HCT116 (cell line): ENCODE measurements at regions not wholly inside any gene's neighbourhood (a gene's known extent, or its start where the extent isn't known, plus 50 kb on each side); places are given as distances from the start of the nearest gene placed in this dataset.

Experiments used
- ATAC-seq: fragments of 200-7000 bp; cut with Tn5 transposase; 2 replicates; pipeline ENCODE4 v1.9.1; 2020; ENCODE audit warnings: mild to moderate bottlenecking, moderate library complexity
- BruUV-seq: library from RNA; stranded (reverse); fragments of 400-500 nt; replicated peaks from 2 replicates; lab custom pipeline; 2021; lab: Mats Ljungman, UMichigan
- CTCF ChIA-PET: fragments of 300-600 bp; sonication (Branson Sonifier 250); formaldehyde crosslinking; loops from one replicate; lab custom pipeline; 2021; ENCODE audit warnings: antibody characterized with exemption; lab: Charles Lee
- POLR2A ChIA-PET: fragments of 300-600, 350-600 bp; sonication (Branson Sonifier 250); formaldehyde crosslinking; loops from one replicate; lab custom pipeline; 2021; ENCODE audit warnings: antibody characterized with exemption; lab: Charles Lee
- RAD21 ChIA-PET, 2 experiments: fragments of 300-600 bp; sonication (Branson Sonifier 250); formaldehyde crosslinking; loops; one replicate each; lab custom pipeline; 2023; ENCODE audit warnings: low total read pairs in 2 of 2; ENCODE audit not compliant: uncharacterized antibody in 2 of 2, unreplicated experiment in 2 of 2, low non-redundant PET in 1 of 2; lab: Charles Lee
- DNase-seq: peaks from one replicate; pipeline ENCODE4 v3.0.0-alpha.2; 2010; ENCODE audit warnings: low read depth, low spot score
- H2AFZ ChIP-seq: fragments of 200-600 bp; shearing (Covaris generic), sonication (generic); 2 replicates; pipeline ENCODE4 v1.6.1; 2017; ENCODE audit warnings: low read depth, mixed run types, mixed read lengths, antibody characterized with exemption, low read length; ENCODE audit not compliant: poor library complexity, severe bottlenecking
- H3K27ac ChIP-seq: 2 replicates; pipeline ENCODE4 v1.5.1; 2012; ENCODE audit warnings: low read depth, low read length
- H3K27me3 ChIP-seq: fragments of 200-600 bp; sonication (generic); 2 replicates; pipeline ENCODE4 v1.6.1; 2016; ENCODE audit warnings: mixed run types, low read length, mixed read lengths; ENCODE audit not compliant: insufficient read depth
- H3K36me3 ChIP-seq, 2 experiments: fragments of 200-500 bp in 1 of 2; fragments of 200-600 bp in 1 of 2; sonication (Bioruptor generic) in 1 of 2; sonication (generic) in 1 of 2; 2 replicates each; pipeline versions ENCODE4 v1.5.1 to v1.6.1; 2014 to 2016; ENCODE audit warnings: low read length in 2 of 2, inconsistent platforms in 1 of 2, mixed read lengths in 1 of 2, mixed run types in 1 of 2; ENCODE audit not compliant: insufficient read depth in 2 of 2, control insufficient read depth in 1 of 2
- H3K4me1 ChIP-seq, 2 experiments: fragments of 200-600 bp in 1 of 2; sonication (generic) in 1 of 2; 2 replicates each; pipeline versions ENCODE4 v1.5.1 to v1.6.1; 2012 to 2017; ENCODE audit warnings: low read length in 2 of 2, inconsistent platforms in 1 of 2, mild to moderate bottlenecking in 1 of 2, mixed read lengths in 1 of 2, mixed run types in 1 of 2, moderate library complexity in 1 of 2; ENCODE audit not compliant: insufficient read depth in 2 of 2, control insufficient read depth in 1 of 2
- H3K4me2 ChIP-seq: fragments of 200-600 bp; sonication (generic); 2 replicates; pipeline ENCODE4 v1.6.1; 2017; ENCODE audit warnings: mixed run types, low read length, mixed read lengths
- H3K4me3 ChIP-seq, 2 experiments: fragments of 200-600 bp in 1 of 2; sonication (generic) in 1 of 2; replicated peaks in 1 of 2; 2 replicates each; pipeline ENCODE4 v1.5.1; 2011 to 2016; ENCODE audit warnings: low read length in 2 of 2, control low read depth in 1 of 2, low read depth in 1 of 2, mild to moderate bottlenecking in 1 of 2, mixed read lengths in 1 of 2, mixed run types in 1 of 2
- H3K79me2 ChIP-seq: fragments of 200-600 bp; sonication (generic); 2 replicates; pipeline ENCODE4 v1.6.1; 2017; ENCODE audit warnings: mild to moderate bottlenecking, mixed run types, low read length, moderate library complexity, mixed read lengths; ENCODE audit not compliant: insufficient read depth
- H3K9ac ChIP-seq: fragments of 200-600 bp; sonication (generic); 2 replicates; pipeline ENCODE4 v1.6.1; 2016; ENCODE audit warnings: low read length, mixed read lengths
- H3K9me2 ChIP-seq: fragments of 200-600 bp; sonication (generic), shearing (Covaris generic); 2 replicates; pipeline ENCODE4 v1.6.1; 2017; ENCODE audit warnings: mixed run types, mild to moderate bottlenecking, moderate library complexity; ENCODE audit not compliant: insufficient read depth
- H3K9me3 ChIP-seq, 2 experiments: fragments of 200-500 bp in 1 of 2; fragments of 200-600 bp in 1 of 2; sonication (Bioruptor generic) in 1 of 2; sonication (generic) in 1 of 2; 2 replicates each; pipeline ENCODE4 v1.6.1; 2014 to 2017; ENCODE audit warnings: low read length in 2 of 2, mixed read lengths in 2 of 2, inconsistent platforms in 1 of 2, low read depth in 1 of 2, mild to moderate bottlenecking in 1 of 2, mixed run types in 1 of 2, moderate library complexity in 1 of 2; ENCODE audit not compliant: control insufficient read depth in 1 of 2, insufficient read depth in 1 of 2
- H4K20me1 ChIP-seq: fragments of 200-600 bp; sonication (generic), shearing (Covaris generic); 2 replicates; pipeline ENCODE4 v1.6.1; 2017; ENCODE audit warnings: mixed run types, mild to moderate bottlenecking, moderate library complexity; ENCODE audit not compliant: insufficient read depth
- CBX3 ChIP-seq: IDR thresholded peaks from 2 replicates; pipeline ENCODE4 v1.6.1; 2012; ENCODE audit warnings: low read depth
- CEBPB ChIP-seq: IDR thresholded peaks from 2 replicates; pipeline ENCODE4 v1.6.1; 2012; ENCODE audit warnings: low read depth
- POLR2AphosphoS5 ChIP-seq: IDR thresholded peaks from 2 replicates; pipeline ENCODE4 v1.6.1; 2011; ENCODE audit warnings: mild to moderate bottlenecking, low read depth, low read length, moderate library complexity
- SIN3A ChIP-seq: IDR thresholded peaks from 2 replicates; pipeline ENCODE4 v1.6.1; 2012; ENCODE audit warnings: low read depth
- SP1 ChIP-seq: IDR thresholded peaks from 2 replicates; pipeline ENCODE4 v1.6.1; 2012; ENCODE audit warnings: low read depth
- SRF ChIP-seq: IDR thresholded peaks from 2 replicates; pipeline ENCODE4 v1.6.1; 2012; ENCODE audit warnings: low read depth
- TCF7L2 ChIP-seq: IDR thresholded peaks from 2 replicates; pipeline ENCODE4 v1.7.0; 2011; ENCODE audit warnings: borderline replicate concordance, inconsistent platforms; ENCODE audit not compliant: insufficient read depth, insufficient read length; ENCODE audit errors: extremely low read depth
- YY1 ChIP-seq: IDR thresholded peaks from 2 replicates; pipeline ENCODE4 v1.6.1; 2011; ENCODE audit warnings: low read length, low read depth, moderate library complexity, mild to moderate bottlenecking; ENCODE audit not compliant: insufficient replicate concordance; ENCODE audit errors: extremely low read depth
- intact Hi-C: fragments of 100-400 bp; cut with micrococcal nuclease; formaldehyde crosslinking; loops from 2 replicates; pipeline ENCODE4 v1.10.0; 2022
- TF ChIP-seq, protein P1 (sequence below): IDR thresholded peaks from 2 replicates; pipeline ENCODE4 v1.6.1; 2012; ENCODE audit warnings: low read depth

DNA sequence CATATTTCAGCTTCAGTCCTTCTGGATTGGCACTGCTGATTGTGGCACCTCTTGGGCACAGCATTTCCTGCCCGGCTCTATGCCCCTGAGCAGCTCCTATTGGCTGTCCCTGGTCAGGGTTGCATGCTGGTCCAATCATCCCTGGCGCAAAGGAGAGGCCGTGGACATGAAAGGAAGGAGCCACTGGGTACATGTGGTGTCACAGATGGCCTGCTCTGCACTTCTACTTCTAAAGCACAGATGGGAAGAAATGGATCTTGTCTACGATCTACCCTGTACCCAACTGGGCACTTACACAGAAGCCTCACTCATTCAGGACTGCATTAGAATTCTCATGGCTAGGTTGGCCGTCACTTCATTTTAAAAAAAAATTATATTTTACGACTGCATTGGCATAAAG is 232.5 kb downstream of the SHQ1 start:
- no peak for DNase-seq
- ChIA-PET RAD21 (no interaction called here), CTCF (no interaction called here), POLR2A (no interaction called here)
- Histone ChIP-seq H3K9me3 (no peaks in the 10 kb centered on the region), H3K9me2 (no peaks in the 10 kb centered on the region), H3K4me1 (no peaks in the 10 kb centered on the region), H3K9ac (no peak overlapping the region), H3K27ac (no peak overlapping the region), H3K4me3 (no peak overlapping the region), H3K36me3 (no peaks in the 10 kb centered on the region), H2AFZ (no peak overlapping the region), H3K4me2 (no peak overlapping the region), H3K27me3 (no peaks in the 10 kb centered on the region), H3K79me2 (no peaks in the 10 kb centered on the region), H4K20me1 (no peaks in the 10 kb centered on the region)
- no TSS peak for BruUV-seq
- no peak for ATAC-seq
- TF ChIP-seq SRF (no peak), TCF7L2 (no peak), CBX3 (no peak), CEBPB (no peak), SIN3A (no peak), POLR2AphosphoS5 (no peak), YY1 (no peak), SP1 (no peak)
- TF ChIP-seq, protein P1, sequence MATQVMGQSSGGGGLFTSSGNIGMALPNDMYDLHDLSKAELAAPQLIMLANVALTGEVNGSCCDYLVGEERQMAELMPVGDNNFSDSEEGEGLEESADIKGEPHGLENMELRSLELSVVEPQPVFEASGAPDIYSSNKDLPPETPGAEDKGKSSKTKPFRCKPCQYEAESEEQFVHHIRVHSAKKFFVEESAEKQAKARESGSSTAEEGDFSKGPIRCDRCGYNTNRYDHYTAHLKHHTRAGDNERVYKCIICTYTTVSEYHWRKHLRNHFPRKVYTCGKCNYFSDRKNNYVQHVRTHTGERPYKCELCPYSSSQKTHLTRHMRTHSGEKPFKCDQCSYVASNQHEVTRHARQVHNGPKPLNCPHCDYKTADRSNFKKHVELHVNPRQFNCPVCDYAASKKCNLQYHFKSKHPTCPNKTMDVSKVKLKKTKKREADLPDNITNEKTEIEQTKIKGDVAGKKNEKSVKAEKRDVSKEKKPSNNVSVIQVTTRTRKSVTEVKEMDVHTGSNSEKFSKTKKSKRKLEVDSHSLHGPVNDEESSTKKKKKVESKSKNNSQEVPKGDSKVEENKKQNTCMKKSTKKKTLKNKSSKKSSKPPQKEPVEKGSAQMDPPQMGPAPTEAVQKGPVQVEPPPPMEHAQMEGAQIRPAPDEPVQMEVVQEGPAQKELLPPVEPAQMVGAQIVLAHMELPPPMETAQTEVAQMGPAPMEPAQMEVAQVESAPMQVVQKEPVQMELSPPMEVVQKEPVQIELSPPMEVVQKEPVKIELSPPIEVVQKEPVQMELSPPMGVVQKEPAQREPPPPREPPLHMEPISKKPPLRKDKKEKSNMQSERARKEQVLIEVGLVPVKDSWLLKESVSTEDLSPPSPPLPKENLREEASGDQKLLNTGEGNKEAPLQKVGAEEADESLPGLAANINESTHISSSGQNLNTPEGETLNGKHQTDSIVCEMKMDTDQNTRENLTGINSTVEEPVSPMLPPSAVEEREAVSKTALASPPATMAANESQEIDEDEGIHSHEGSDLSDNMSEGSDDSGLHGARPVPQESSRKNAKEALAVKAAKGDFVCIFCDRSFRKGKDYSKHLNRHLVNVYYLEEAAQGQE = no peak
- intact Hi-C loops = no loop called here
